Smooth muscle cell (in vitro differentiated cells): ENCODE measurements at regions not wholly inside any gene's neighbourhood (a gene's known extent, or its start where the extent isn't known, plus 50 kb on each side); places are given as distances from the start of the nearest gene placed in this dataset.

Source experiments
- DNase-seq: peaks from one replicate; lab custom pipeline; 2025; ENCODE audit not compliant: unreplicated experiment; lab: John Stamatoyannopoulos, UW
- H2AFZ ChIP-seq: fragments of 200-600 bp; sonication (generic); 2 replicates; pipeline ENCODE4 v1.6.0; 2016; ENCODE audit warnings: antibody characterized with exemption, low read depth, mild to moderate bottlenecking
- H3F3A ChIP-seq: fragments of 200-600 bp; sonication (generic); 2 replicates; pipeline ENCODE4 v1.6.0; 2017; ENCODE audit warnings: antibody characterized with exemption, low read depth
- H3K27ac ChIP-seq: fragments of 200-600 bp; sonication (generic); 2 replicates; pipeline ENCODE4 v1.5.1; 2016; ENCODE audit warnings: low read depth, mild to moderate bottlenecking
- H3K27me3 ChIP-seq: fragments of 200-600 bp; sonication (generic); 2 replicates; pipeline ENCODE4 v1.6.1; 2016; ENCODE audit warnings: low read depth, mild to moderate bottlenecking
- H3K36me3 ChIP-seq: fragments of 200-600 bp; sonication (generic); 2 replicates; pipeline ENCODE4 v1.5.1; 2016; ENCODE audit warnings: low read depth
- H3K4me1 ChIP-seq: fragments of 200-600 bp; sonication (generic); 2 replicates; pipeline ENCODE4 v1.5.1; 2016; ENCODE audit warnings: low read depth
- H3K4me2 ChIP-seq: fragments of 200-600 bp; sonication (generic); 2 replicates; pipeline ENCODE4 v1.6.0; 2016; ENCODE audit warnings: mild to moderate bottlenecking
- H3K4me3 ChIP-seq: fragments of 200-600 bp; sonication (generic); 2 replicates; pipeline ENCODE4 v1.5.1; 2016; ENCODE audit warnings: mild to moderate bottlenecking
- H3K79me2 ChIP-seq: fragments of 200-600 bp; sonication (generic); 2 replicates; pipeline ENCODE4 v1.6.0; 2016; ENCODE audit warnings: low read depth, mild to moderate bottlenecking
- H3K9ac ChIP-seq: fragments of 200-600 bp; sonication (generic); 2 replicates; pipeline ENCODE4 v1.6.0; 2016; ENCODE audit warnings: low read depth
- H3K9me3 ChIP-seq: fragments of 200-600 bp; sonication (generic); replicated peaks from 2 replicates; pipeline ENCODE4 v1.5.1; 2016; ENCODE audit warnings: low read depth
- H4K20me1 ChIP-seq: fragments of 200-600 bp; sonication (generic); 2 replicates; pipeline ENCODE4 v1.6.0; 2016; ENCODE audit warnings: low read depth
- CTCF ChIP-seq: fragments of 200-600 bp; sonication (generic); IDR thresholded peaks from 2 replicates; pipeline ENCODE4 v1.5.1; 2017; ENCODE audit warnings: borderline replicate concordance, mild to moderate bottlenecking, antibody characterized with exemption; ENCODE audit not compliant: insufficient read depth, poor library complexity, severe bottlenecking
- WGBS: methylation state at CpG from one replicate; pipeline ENCODE4 v1.1.7; 2016; ENCODE audit warnings: low lambda C conversion rate; 5-methylcytosine and 5-hydroxymethylcytosine counted together

GRCh38 chr10:125424191-125424847 is 258.6 kb downstream of the TEX36 start:
- H3F3A ChIP-seq: no peaks in the 10 kb centered on the region
- 86% methylated on average over 13 of the region's 13 CpGs for WGBS
- H3K4me1 ChIP-seq: no peaks in the 10 kb centered on the region
- peaks cover 4% of the 10 kb centered on the region for H3K27me3 ChIP-seq
- DNase-seq: no peak
- H3K27ac ChIP-seq: no peak overlapping the region
- H3K79me2 ChIP-seq: no peaks in the 10 kb centered on the region
- H3K9ac ChIP-seq: no peak overlapping the region
- no peak overlapping the region for H3K4me3 ChIP-seq
- no peaks in the 10 kb centered on the region for H3K9me3 ChIP-seq
- no peak for TF ChIP-seq CTCF
- H2AFZ ChIP-seq: no peak overlapping the region
- H4K20me1 ChIP-seq: no peaks in the 10 kb centered on the region
- no peaks in the 10 kb centered on the region for H3K36me3 ChIP-seq
- H3K4me2 ChIP-seq: no peak overlapping the region

GRCh38 chr10:125423569-125423968 is 259.4 kb downstream of the TEX36 start:
- H3K4me1 ChIP-seq: no peaks in the 10 kb centered on the region

GRCh38 chr10:125419831-125420230 is 259.5 kb upstream of the CTBP2 start:
- no peak overlapping the region for H3K4me3 ChIP-seq
- H3K9ac ChIP-seq: no peak overlapping the region
- TF ChIP-seq CTCF: no peak
- no peaks in the 10 kb centered on the region for H3K36me3 ChIP-seq
- no peaks in the 10 kb centered on the region for H4K20me1 ChIP-seq
- no peaks in the 10 kb centered on the region for H3K4me1 ChIP-seq
- no peaks in the 10 kb centered on the region for H3K9me3 ChIP-seq
- H3F3A ChIP-seq: no peaks in the 10 kb centered on the region
- WGBS: 94% methylated on average over 8 of the region's 8 CpGs
- no peak for DNase-seq
- H2AFZ ChIP-seq: no peak overlapping the region
- H3K79me2 ChIP-seq: no peaks in the 10 kb centered on the region
- H3K27ac ChIP-seq: no peak overlapping the region
- H3K4me2 ChIP-seq: no peak overlapping the region
- H3K27me3 ChIP-seq: peaks cover 4% of the 10 kb centered on the region

More at GRCh38 chr10:125423569-125423968, 259.4 kb downstream of the TEX36 start:
- no peak for TF ChIP-seq CTCF
- no peak overlapping the region for H2AFZ ChIP-seq
- no peak for DNase-seq
- peaks cover 4% of the 10 kb centered on the region for H3K27me3 ChIP-seq
- no peak overlapping the region for H3K9ac ChIP-seq
- H4K20me1 ChIP-seq: no peaks in the 10 kb centered on the region
- 80% methylated on average over 9 of the region's 9 CpGs for WGBS
- H3K9me3 ChIP-seq: no peaks in the 10 kb centered on the region
- H3K4me2 ChIP-seq: no peak overlapping the region
- no peaks in the 10 kb centered on the region for H3F3A ChIP-seq
- H3K36me3 ChIP-seq: no peaks in the 10 kb centered on the region
- no peak overlapping the region for H3K4me3 ChIP-seq
- no peak overlapping the region for H3K27ac ChIP-seq
- no peaks in the 10 kb centered on the region for H3K79me2 ChIP-seq

GRCh38 chr10:125419146-125419545 is 258.8 kb upstream of the CTBP2 start:
- H3F3A ChIP-seq: no peaks in the 10 kb centered on the region
- no peak for TF ChIP-seq CTCF
- H4K20me1 ChIP-seq: no peaks in the 10 kb centered on the region
- no peaks in the 10 kb centered on the region for H3K4me1 ChIP-seq
- H2AFZ ChIP-seq: no peak overlapping the region
- WGBS: 88% methylated on average over 8 of the region's 8 CpGs
- H3K79me2 ChIP-seq: no peaks in the 10 kb centered on the region
- DNase-seq: no peak
- H3K9me3 ChIP-seq: no peaks in the 10 kb centered on the region
- H3K27me3 ChIP-seq: peaks cover 4% of the 10 kb centered on the region
- no peak overlapping the region for H3K27ac ChIP-seq
- H3K36me3 ChIP-seq: no peaks in the 10 kb centered on the region
- no peak overlapping the region for H3K4me3 ChIP-seq
- H3K4me2 ChIP-seq: no peak overlapping the region
- H3K9ac ChIP-seq: no peak overlapping the region
